SKM-1 treated with dmso at 0.1 percent for 144 hours (cell line): ENCODE measurements at regions not wholly inside any gene's neighbourhood (a gene's known extent, or its start where the extent isn't known, plus 50 kb on each side); places are given as distances from the start of the nearest gene placed in this dataset.

Source experiments
- DNase-seq: peaks from one replicate; lab custom pipeline; 2025; ENCODE audit not compliant: unreplicated experiment; lab: John Stamatoyannopoulos, UW

DNA sequence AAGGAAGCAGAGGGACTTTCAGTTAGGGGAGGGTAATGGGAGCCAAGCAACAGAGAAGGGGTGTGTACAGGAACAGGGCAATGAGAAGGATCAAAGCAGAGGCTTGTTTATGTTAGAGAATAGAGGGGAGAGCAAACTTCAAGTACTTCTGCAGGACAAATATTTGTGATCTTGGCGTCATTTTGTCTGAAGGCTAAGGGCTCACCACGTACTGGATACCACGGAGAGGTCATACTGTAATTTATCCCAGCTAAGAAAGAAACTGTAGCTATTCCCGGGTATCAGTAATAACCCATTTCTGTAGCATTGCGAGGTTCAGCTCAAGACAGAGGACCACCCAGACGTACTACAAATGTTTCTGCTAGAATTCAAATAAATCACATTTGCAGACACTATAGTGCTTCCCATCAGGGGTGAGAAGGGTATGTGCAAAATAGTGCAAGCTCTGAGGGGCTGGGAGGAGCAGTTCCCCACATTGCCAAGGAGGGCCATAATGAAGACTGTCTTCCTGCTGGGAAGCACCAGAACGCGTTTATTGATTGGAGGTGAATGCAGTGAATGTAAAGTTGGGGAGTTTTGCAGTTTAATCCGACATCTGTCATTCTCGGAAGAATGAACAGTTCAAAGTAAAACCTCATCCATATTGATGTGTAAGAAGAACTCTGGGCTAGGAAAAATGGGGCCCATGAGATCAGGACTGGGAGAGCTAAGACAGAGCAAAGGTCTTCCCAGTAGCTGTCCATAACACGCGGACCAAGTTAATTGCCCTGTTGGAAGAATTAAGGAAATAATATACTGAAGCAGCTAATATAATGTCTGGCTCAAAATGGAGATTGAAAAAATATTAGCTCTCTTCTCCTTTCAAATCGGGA lies 136.9 kb downstream of the RWDD3 start:
- DNase-seq = no peak

GRCh38 chr1:95371666-95372282 lies 137.8 kb downstream of the RWDD3 start:
- no peak for DNase-seq

- DNase-seq = no peak
Observed at GRCh38 chr1:95375174-95375573, 141.2 kb downstream of the RWDD3 start.

GRCh38 chr1:95380909-95381308 lies 146.9 kb downstream of the RWDD3 start:
- no peak for DNase-seq

GRCh38 chr1:95382000-95382786 lies 148.2 kb downstream of the RWDD3 start:
- no peak for DNase-seq

GRCh38 chr1:95383111-95383510 lies 149.1 kb downstream of the RWDD3 start:
- no peak for DNase-seq

DNA sequence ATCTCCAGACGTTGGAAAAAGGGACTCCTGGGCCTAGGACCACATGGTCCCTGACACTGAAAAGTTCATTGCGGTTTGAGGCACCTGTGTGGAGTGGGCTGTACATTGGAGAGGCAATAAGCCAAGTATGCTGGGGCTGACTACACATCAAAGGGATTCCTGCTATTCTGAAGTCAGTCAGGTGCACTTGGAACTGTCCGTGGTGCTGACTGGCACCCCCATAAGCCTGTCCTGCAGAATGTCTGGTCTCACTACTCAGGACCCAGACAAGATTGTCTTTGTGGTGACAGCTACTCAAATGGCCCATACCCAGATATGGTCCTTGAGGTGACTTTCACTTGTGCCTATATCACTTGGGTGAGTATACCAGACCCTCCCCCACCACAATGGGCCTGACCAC lies 150.6 kb downstream of the RWDD3 start:
- DNase-seq = no peak

GRCh38 chr1:95386371-95386770 lies 152.4 kb downstream of the RWDD3 start:
- no peak for DNase-seq

DNA sequence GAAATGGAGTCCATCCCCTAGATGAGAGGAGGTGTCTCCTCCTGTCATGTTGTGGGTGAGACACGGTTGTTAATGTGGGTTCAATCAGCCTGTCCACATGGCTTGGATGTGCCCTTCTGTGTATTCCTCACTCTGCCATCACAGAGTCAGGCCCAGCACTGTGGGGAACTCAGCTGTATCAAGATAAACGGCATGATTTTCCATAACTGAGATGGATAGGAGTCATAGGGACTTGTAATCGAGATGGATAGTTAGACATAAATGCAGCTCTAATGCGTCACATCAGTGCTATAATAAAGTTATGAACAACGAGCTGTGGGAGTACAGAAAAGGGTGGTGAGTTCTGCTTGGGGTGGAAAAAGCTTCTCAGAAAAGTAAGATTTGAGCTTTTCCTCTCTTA lies 152.9 kb downstream of the RWDD3 start:
- DNase-seq = no peak

DNA sequence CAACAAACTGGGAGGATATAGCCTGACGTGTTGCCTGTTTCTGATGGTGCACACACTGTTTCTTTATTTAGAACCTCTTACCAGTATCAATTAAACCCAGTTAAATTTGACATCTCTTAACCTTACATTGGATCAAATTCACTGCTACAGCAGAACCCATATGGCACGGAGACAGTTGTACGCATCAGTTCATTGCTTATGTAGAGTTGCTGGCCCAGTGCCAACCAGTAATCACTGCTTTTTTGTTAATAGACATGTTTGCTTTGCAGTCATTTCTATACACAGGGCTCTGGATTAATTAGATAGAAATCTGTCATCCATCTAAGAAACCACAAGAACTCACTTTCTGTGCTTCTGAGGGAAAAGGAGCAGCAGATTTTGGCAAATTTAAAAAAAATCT lies 154.0 kb downstream of the RWDD3 start:
- DNase-seq = no peak

GRCh38 chr1:95393434-95393833 lies 159.4 kb downstream of the RWDD3 start:
- no peak for DNase-seq

- DNase-seq = no peak
Observed at GRCh38 chr1:95396557-95396956, 162.5 kb downstream of the RWDD3 start.

GRCh38 chr1:95402780-95403179 lies 168.8 kb downstream of the RWDD3 start:
- DNase-seq = no peak

- DNase-seq = no peak
Observed at GRCh38 chr1:95406279-95406678, 172.3 kb downstream of the RWDD3 start.

DNA sequence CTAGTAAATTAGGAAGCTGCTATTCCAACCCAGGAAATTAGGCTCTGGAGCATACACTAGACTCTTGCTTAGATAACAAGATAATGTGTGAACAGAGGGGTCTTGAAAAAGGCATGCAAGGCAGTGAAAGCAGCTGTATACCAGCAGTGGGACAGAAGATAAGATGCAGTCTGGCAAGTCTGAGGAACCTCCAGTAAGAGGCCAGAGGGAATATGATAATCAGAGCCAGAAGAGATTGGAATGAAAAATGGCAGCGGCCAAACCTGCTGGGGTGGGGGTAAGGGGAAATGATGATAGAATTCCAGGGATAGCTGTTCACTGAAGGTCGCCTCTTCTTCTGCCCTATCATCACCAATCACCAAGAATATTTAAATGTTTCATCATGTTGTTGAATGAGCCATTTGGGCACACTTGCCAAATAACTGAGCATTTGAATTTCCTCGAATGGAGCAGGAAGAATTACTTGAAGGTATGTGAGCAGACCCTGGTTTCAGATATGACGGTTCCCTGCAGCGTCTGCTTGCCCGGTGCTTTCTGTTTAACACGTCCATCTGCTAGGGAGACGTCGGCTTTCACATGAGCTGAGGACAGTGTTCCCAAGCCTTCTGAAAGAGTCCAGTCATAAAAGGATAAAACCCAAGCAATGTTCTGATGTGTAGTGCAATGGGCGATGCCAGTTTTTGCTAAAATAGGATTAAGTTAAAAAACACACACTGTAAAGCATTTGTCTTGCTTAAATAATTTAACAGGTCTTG lies 173.3 kb downstream of the RWDD3 start:
- no peak for DNase-seq

- DNase-seq = no peak
Observed at GRCh38 chr1:95407886-95408291, 173.9 kb downstream of the RWDD3 start.

GRCh38 chr1:95408507-95409136 lies 174.6 kb downstream of the RWDD3 start:
- no peak for DNase-seq

GRCh38 chr1:95409276-95409675 lies 175.3 kb downstream of the RWDD3 start:
- DNase-seq = no peak

GRCh38 chr1:95409901-95410300 lies 175.9 kb downstream of the RWDD3 start:
- DNase-seq = no peak

DNA sequence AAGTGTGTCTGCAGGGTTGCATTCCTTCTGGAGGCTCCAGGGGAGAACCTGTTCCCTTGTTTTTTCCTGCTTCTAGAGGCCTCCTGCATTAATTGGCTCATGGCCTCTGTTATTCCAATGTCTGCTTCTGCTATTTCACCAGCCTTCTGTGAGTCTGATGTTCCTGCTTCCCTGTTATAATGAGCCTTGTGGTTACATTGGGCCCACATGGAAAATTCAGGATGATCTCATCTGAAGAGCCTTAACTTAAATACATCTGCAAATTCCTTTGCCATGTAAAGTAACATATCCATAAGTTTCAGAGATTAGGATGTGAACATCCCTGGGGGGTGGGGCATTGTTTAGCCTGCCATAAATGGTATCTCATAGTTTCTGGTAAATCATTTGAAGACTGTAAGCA lies 181.1 kb downstream of the RWDD3 start:
- no peak for DNase-seq

DNA sequence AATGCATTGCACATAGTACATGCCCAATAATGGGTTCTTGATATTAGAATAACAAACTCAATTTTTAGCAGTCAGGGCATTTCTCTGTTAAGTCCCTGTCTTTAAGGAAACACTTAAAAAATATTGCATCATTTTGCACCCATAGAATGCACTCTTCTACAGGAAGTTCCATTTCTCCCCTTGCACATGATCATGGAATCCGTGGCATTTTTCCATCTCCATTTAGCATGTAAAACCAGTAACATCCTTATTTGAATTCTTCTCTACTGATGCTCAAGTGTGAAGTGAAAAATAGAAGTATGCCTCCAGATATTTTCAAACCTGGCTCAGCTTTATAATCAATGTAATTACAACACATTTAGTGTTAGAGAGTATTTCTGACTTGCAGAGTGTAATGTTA lies 192.8 kb downstream of the RWDD3 start:
- DNase-seq = no peak
